HG02970 (cell line): ENCODE measurements at regions not wholly inside any gene's neighbourhood (a gene's known extent, or its start where the extent isn't known, plus 50 kb on each side); places are given as distances from the start of the nearest gene placed in this dataset.

Experiments
- ATAC-seq: cut with Tn5 transposase; IDR thresholded peaks from one replicate; pipeline ENCODE4 v1.9.1; 2021; ENCODE audit warnings: mild to moderate bottlenecking, moderate library complexity, moderate number of reproducible peaks; ENCODE audit not compliant: unreplicated experiment, low FRiP score

- ATAC-seq, result no peak
Observed at GRCh38 chr2:180747728-180748127, 232.7 kb upstream of the UBE2E3 start.

GRCh38 chr2:180743401-180743800 is 237.0 kb upstream of the UBE2E3 start:
- no peak for ATAC-seq

- ATAC-seq, result no peak
Observed at GRCh38 chr2:180742801-180743200, 237.6 kb upstream of the UBE2E3 start.

- no peak for ATAC-seq
Observed at GRCh38 chr2:180739070-180739469, 241.3 kb upstream of the UBE2E3 start.

- ATAC-seq, result no peak
Observed at GRCh38 chr2:180735799-180736198, 244.6 kb upstream of the UBE2E3 start.

- no peak for ATAC-seq
Observed at GRCh38 chr2:180734382-180734781, 246.0 kb upstream of the UBE2E3 start.

- no peak for ATAC-seq
Observed at GRCh38 chr2:180733330-180733729, 247.1 kb upstream of the UBE2E3 start.

- no peak for ATAC-seq
Observed at GRCh38 chr2:180732337-180732736, 248.1 kb upstream of the UBE2E3 start.

GRCh38 chr2:180730976-180731375 is 249.4 kb upstream of the UBE2E3 start:
- no peak for ATAC-seq

- no peak for ATAC-seq
Observed at GRCh38 chr2:180728928-180729559, 251.4 kb upstream of the UBE2E3 start.

- ATAC-seq, result no peak
Observed at GRCh38 chr2:180723712-180724111, 256.7 kb upstream of the UBE2E3 start.

- no peak for ATAC-seq
Observed at GRCh38 chr2:180722551-180723239, 257.7 kb upstream of the UBE2E3 start.

GRCh38 chr2:180720829-180721228 is 259.6 kb upstream of the UBE2E3 start:
- ATAC-seq, result no peak

GRCh38 chr2:180717588-180717987 is 262.8 kb upstream of the UBE2E3 start:
- ATAC-seq, result no peak

- ATAC-seq, result no peak
Observed at GRCh38 chr2:180716186-180717180, 263.9 kb upstream of the UBE2E3 start.

- no peak for ATAC-seq
Observed at GRCh38 chr2:180715044-180715443, 265.4 kb upstream of the UBE2E3 start.

GRCh38 chr2:180709392-180710145 is 270.8 kb upstream of the UBE2E3 start:
- no peak for ATAC-seq

GRCh38 chr2:180707884-180708205 is 272.6 kb upstream of the UBE2E3 start:
- no peak for ATAC-seq

GRCh38 chr2:180707175-180707883 is 273.1 kb upstream of the UBE2E3 start:
- no peak for ATAC-seq

- no peak for ATAC-seq
Observed at GRCh38 chr2:180706694-180707093, 273.7 kb upstream of the UBE2E3 start.
